ENCODE measurements at regions not wholly inside any gene's neighbourhood (a gene's known extent, or its start where the extent isn't known, plus 50 kb on each side); places are given as distances from the start of the nearest gene placed in this dataset.

DNA sequence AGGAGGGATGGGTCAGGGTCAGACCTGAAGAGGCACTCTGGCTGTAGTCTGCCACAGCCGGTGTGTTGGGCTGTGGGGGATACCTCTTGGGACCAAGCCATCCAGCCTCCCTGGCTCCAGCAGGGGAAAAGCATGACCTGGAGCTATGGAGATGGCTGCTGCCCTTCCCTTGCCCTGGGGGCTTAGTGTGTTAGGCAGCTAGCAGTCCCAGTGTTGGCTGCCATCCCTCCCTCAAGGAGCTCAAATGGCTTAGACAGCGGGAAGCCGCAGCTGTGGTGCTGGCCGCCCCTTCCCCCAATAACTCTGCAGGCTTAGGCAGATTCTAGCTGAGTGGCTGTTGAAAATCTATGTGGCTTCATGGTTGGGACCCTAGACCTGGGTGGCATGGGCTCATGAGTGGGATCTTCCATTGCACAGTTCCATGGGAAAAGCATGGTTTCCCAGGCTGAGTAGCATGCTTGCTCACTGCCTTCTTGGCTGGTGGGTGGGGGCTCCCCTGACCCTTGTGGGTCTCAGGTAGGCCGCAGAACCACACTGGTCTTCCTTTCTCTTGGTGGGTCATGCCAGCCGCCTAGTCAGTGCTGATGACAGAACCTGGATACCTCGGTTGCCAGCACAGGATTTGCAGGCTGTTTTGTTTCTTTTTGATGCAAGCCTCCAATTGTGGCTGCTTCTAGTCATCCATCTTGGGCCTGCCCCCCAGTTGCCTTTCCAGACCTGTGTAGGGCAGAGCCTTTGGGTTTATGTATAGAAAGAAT, 69.0 kb upstream of the AHI1 start:
- no peak for TF ChIP-seq YY1 (IDR thresholded peaks at IDR 0.05; ENCODE audit: insufficient read depth, insufficient read length)
- TF ChIP-seq SUZ12 (IDR thresholded peaks at IDR 0.05; ENCODE audit: extremely low read depth, insufficient read depth, insufficient read length) = no peak
- no peak for TF ChIP-seq ZNF274 (IDR thresholded peaks at IDR 0.05; ENCODE audit: low read depth, low read length)
